ENCODE measurements at regions not wholly inside any gene's neighbourhood (a gene's known extent, or its start where the extent isn't known, plus 50 kb on each side); places are given as distances from the start of the nearest gene placed in this dataset.

DNA sequence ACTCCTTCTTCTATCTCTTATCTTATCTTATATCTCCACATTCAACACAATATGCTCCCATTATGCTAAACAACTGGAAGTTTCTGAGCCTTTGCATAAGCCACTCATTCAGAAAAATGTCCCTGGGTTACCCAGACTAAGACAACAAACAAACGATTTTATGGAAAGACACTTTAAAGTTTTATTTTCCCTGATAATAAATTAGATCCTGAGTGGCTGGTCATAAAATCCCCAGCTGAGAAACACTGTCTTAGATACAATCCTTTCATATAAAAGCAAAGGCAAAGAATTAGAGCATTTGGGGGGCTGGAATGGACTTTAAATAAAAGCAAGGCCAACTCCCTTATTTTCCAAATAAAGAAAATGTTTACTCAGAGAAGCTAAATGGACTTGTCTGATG lies 322.3 kb downstream of the GBE1 start:
- no peak for DNase-seq

DNA sequence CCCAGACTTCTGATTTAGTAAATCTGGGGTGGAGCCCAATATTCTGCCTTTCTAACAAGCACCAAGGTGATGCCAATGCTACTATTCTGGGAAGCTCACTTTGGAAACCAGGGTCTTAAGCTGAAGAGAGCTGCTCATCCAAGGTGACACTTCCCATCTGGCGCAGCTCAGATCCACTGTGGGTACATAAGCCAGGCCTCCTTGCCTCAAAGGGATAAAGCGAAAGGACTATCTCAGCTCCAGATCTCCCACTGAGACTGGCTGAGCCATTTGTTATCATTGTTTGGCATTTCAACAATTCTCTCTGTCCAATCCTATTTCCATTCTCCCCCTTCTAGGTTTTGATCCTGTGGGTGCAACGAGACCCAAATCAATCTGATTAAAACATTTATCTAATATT lies 323.8 kb downstream of the GBE1 start:
- DNase-seq, result no peak

DNA sequence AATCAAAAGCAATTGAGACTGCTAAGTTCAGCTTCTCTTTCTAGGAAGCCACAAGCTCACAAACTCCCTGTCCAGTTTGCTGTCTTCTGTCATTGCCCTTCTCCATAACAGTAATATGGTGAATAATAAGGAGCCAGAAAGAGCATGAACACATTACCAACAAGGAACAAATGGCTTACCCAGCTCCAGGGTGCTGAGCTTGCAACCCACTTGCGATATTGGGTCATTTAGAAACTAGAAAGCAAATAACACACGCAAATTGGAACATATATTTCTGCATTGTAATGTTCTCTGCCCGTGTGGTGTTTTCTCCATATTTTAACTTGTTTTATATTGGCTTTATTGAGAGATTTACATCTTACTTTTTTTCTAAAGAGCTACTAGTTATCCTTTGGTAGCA lies 325.3 kb downstream of the GBE1 start:
- no peak for DNase-seq

DNA sequence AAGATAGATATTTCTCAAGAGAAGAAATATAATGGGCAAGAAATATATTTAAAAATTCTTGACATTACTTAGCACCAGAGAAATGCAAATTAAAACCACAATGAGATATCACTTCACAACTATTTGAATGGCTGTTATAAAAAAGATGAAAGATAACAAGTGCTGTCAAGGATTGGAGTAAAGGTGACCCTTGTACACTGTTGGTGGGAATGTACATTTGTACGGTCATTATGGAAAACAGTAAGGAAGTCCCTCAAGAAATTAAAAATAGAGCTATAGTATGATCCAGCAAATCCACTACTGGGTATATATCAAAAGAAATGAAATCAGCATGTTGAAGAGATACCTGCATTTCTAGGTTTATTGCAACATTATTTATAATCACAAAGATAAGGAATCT lies 326.4 kb downstream of the GBE1 start:
- DNase-seq, result no peak

DNA sequence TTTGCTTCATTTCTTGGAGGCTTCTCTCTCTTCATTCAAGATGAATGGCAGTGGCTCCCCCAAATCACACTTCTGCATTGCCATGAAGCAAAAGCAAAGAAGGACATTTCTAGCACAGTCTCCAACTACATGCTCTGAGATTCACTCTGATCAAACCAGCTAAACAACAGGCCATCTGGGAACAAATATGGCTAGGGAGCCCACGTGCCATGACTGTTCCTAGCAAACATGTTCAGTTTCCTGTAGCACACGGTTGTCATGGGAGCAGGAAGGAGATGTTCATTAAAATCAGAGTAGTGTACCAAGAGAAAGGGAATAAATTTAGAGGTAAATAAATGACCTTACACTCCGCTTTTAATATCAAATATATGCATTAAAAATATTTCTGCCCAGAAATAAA lies 327.3 kb downstream of the GBE1 start:
- no peak for DNase-seq

DNA sequence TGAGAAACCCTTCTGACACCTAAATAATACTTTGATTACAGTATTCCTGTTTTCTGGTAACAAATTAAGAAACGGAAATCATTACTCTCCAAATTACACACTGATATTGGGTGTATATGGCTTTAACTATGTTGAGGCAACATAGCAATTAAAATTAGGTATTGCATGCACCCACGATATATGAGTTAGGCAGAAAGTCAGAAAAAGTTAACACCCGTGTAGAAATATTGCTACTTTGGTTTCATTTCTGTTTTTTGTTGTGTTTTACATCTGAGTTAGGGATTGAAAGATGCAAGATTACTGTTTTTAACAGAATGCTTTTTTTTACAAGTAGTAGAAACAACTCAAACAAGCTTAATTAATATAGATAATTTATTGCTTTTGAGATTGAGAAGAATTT lies 327.8 kb downstream of the GBE1 start:
- DNase-seq, result no peak

DNA sequence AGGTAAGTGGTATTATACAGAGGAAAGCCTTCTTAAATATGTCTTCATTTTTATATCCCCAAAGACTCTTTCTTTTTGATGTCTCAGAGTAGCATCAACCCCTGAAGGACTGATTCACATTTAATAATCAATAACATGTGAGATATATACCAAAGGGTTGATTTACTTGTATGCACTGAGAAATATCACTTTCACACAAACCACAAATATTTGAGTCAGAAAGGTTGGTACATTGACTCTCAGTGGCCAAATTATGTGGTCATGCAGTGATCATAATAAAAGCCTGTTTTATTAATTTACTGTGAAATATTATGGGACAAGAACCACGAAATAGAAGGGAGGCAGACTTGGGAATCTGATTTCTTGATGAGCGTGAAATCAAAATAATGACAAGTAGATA lies 329.0 kb downstream of the GBE1 start:
- no peak for DNase-seq

DNA sequence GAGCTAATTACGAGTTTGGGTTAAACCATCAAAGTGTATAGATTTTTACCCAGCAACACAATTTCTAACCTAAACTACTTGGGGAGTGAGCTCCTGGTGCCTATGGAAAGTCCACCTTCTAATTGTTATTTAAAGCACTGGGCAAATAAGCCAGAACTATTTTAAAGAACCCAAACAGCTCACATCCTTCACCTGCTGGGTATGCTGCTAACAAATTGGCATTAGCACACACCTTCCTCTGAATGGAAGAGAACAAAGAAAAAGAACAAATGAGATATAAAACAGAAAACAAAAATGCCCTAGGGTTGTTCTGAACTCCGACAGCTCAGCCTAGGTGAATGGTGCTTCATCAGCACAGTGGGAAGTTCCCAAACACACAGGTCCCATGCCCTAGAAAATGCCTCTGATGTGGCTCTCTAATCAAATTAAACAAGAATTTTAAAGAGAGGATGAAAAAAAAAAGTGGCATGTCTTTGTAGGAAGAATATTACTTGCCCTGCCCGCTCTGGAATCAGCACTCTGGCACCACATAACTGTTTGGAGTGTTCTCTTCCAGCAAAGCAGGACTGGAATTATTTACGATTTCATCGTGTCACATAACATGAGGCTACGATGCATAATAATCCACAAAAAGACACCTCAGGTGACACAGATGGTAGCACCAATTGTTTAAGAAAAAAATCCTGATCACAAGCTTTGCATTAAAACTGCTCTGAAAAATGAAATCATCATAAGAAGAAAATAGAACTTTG lies 334.4 kb downstream of the GBE1 start:
- no peak for DNase-seq

DNA sequence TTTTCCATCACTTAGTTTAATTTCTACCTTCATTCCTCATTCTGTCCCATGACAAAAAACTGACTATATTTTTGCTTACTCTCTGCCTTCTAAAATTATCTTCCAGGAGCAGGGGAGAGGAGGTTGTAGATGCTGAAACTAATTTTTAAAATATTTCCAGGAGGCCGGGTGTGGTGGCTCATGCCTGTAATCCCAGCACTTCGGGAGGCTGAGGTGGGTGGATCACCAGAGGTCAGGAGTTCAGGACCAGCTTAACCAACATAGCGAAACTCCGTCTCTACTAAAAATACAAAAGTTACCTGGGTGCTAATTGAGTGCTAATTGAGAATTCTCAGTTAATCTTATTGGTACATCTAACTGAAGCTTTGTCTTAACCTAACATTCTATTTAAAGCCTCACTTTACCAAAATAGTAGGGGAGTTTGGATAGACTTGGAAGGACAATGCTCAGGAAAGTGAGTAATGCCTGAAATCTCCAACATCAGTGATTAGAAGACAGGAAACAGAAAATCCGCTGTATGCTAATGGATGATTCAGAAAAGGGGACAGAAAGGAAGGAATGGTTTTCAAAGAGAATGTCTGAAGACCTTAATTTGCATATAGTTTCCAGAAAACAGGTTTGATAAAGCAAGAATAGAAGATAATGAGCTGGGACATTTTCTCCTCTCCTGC lies 336.1 kb downstream of the GBE1 start:
- DNase-seq, result no peak

DNA sequence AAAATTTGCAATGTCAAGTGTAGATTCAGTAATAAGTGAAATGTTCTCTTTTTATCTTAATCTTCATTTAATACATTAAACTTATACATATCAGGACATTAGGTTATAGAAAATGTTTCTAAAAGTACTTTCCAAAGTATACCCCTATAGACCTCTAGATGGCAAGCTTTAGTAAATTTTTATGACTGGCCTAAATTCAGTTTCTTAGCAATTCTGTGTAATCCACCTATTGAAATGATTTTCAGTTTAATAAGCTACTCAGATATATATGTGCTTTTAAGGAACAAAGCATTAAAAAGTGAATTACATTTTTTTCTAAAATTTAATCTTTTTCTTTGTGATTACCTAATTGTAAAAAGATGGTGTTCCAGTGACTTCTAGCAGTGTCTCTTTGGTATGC lies 342.2 kb downstream of the GBE1 start:
- no peak for DNase-seq

DNA sequence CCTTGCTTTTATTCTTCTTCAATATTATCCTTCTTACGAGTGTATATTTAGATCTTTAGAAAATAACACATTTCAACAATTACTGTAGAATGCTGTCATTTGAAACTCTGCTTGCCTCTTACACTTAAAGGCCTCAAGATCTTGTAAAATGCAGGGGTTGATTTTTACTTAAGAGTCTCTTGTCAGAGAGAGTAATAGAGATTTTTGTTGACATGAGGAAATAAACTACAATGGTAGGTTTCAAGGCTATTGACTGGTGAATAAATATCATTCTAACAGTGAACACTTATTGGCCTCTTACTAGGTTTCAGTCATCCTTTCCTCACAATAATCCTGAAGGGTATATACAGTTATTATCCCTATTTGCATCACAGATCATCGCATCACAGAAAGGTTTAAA lies 344.6 kb downstream of the GBE1 start:
- no peak for DNase-seq

DNA sequence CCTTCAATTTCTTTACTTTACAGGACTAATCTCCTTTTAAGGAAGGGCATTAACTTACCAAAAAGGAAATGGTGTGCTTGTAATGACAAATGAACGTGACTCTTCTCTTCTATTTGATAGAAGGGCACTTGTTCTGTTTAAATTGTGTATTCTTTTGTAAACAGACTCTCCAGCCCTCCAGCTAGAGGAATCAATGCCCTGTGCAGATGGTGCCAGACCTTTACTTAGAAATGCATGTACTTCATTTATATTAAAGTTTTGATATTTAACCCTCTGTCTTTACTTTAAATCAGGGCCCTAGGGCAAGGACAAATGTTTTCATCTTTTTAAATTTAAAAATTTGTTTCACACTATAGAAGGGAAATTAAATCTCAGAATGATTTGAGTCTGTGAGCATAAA lies 355.1 kb downstream of the GBE1 start:
- DNase-seq, result no peak

DNA sequence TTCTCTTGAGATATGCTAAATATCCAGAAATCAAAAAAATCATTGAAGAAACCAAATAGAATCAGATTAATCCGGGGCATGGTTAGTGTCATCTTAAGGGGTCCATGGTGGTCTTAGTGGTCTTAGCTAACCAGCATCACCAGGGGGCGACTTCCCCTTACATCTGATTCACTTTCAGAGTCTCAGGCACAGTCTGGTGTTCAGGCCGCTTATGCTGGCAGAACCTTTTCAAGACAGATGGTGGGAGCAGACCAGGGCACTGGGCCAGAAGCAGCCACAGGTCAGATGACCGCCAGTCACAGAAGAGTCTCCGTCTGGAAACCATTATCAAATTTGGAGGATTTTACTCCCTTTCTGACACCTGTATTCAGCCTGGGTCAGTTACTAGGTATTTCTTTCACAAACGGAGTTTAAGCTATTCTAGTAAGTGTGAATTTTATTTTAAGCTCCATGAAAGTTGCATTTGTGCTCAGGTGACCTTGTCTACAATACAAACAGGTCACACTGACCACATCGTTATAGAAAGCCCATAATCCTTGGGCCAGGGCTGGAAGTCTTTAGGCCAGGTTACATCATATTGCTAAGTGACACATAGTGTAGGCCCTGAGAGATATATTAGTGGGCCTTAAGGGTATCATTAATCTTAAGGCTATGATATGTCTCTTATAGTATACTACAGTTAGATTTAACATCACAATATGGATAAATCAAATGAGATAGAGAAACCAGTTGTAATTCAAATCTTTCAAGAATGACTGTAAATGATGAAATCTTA lies 365.5 kb downstream of the GBE1 start:
- DNase-seq, result no peak

DNA sequence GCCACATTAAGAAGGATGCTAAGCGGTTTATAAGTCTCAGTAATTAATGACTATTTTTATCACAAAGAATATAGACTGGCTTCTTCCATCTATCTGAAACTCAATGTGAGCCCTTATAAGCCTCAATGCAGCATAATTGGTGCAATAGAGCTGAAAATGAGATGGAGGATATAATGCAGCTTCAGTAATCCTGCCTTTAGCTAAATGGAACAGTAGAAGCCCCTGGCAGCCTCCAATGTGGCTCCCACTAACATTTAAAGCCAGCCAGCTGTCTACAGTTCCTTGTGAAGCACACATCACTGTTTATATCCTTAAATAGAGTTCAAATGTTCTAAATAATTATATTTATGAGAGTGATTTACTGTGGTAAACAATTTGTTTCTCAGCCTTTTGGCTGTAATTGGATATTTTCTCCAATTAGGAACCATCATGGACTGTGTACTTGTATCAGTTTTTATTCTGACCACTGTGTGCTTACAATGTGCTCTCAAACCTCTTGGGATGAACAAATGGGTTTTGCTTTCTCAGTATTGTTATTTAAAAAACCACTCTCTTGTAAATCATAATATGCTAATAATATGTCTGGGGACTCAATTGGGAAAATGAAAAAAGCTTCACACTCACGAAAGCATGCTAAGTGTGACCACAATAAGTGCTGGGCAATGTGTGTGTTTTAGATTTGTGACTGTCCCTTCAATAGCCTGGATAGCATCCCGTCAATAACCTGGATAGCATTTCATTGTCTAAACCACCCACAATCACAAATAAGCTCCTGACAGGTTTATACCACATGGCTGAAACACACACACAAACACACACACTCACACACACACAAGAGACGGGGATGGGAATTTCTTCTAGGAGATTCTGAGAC lies 366.6 kb downstream of the GBE1 start:
- no peak for DNase-seq

DNA sequence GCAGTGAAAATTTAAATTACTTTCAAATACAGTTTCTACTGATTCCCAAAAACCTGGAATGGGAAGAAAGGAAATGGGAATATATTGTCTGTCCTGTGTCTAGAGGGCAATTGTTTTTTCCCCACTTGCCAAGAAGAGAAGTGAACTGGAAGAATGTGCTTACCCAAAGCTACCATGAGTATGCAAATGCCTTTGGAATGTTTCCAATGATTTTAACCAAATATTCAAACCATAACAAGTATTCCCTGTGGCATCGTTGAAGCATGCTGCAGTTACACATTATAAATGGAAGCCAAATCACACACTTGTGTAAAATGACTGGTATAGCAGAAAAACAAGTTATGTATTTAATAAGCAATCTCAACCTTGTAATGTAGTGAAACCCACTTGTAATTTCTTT lies 368.2 kb downstream of the GBE1 start:
- no peak for DNase-seq

DNA sequence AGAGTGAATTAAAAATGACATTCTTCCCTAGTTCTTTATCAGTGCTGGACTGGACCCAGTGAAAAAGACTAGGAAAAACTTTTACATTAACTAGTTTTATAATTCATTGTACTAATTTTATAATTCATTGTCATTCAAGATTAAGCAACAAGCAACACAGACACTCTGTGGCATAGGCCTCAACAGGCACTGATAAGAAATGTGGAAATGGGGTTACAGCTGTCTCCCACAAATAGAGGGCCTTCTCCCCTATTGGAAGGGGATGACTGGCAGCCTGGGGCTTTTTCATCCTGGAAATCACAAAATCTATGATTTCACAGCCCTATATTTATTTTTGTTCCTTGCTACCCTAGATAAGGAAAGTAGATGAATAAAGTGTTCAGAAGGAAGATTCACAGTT lies 370.6 kb downstream of the GBE1 start:
- DNase-seq, result no peak

DNA sequence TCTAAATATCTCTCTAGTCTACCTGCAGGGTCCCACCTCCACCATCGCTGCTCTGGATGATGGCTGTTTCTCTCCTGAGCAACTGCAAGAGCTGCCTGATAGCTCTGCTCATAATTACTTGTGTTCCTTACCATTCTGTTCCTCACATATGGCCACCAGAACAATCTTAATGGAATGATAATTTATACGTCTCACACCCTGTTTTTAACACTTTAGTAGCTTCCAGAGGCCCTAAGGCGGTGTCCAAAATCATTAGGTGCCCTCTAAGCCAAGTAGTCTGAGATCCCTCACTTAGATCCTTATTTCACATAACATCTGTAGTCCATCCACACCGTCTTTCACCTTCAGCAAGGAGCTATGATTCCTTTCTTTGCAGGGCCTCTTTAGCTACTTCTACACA lies 373.3 kb downstream of the GBE1 start:
- DNase-seq, result no peak

DNA sequence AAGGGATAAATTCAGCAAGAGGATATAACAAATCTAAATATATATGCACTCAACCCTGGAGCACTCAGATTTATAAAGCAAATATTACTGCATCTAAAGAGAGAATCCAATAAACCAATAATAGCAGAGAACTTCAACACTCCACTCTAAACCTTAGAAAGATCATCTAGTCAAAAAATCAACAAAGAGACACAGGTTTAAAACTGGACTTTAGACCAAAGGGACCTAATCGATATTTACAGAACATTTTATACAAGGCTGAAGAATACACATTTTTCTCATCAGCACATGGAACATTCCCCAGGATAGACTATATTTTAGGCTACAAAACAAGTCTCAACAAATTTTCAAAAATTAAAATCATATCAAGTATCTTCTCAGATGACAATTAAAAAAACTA lies 379.0 kb downstream of the GBE1 start:
- no peak for DNase-seq

DNA sequence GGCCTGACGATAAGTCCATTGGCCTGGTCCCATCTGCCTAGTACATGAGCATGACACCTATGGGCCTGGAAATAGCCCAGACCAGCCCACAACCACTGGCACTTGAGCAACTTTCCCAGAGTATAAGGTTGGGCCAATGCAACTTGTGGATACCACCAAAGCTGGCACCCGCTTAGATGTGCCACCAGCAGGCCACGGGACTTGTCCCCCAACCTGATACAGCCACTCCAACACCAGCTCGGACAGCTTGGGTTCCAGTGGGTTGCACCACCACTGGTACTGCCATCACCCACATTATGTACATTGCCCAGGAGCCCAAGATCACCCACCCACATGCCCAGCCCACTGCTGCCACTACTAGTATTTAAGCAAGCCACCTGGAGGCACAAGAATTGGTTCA lies 381.2 kb downstream of the GBE1 start:
- DNase-seq, result no peak

DNA sequence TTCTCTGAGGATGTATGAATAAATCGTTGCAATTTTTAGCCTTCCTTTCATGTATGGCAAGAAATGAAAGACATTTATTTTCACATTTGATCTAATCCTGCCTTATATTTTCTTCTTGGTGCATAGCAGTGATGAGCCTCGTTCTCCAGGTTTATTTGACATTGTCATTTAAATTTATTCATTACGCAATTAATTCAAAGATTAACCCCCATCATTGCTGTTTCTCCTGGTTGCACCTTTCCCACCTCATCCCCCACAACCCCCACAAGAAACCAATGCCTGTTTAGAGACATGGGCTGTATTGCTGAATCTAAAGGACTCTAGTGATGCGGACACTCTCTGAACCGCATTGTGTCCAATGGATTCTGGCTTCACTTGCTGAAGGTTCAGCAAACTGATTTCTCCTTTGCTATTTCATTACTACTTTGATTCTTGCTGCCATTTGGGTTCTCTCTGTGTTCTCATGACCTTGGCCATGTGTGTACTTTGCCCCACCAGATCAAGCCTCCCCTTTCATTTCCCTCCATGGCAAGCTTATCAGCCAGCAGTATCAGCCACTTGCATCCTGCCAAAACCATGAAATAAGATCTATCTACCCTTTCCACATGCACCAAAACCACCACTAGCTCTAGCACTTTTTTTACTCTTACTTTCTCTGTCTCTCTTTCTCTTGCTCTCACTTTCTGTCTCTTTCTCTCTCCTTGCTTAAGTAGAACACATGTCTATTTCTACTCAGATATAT lies 382.7 kb downstream of the GBE1 start:
- no peak for DNase-seq

DNA sequence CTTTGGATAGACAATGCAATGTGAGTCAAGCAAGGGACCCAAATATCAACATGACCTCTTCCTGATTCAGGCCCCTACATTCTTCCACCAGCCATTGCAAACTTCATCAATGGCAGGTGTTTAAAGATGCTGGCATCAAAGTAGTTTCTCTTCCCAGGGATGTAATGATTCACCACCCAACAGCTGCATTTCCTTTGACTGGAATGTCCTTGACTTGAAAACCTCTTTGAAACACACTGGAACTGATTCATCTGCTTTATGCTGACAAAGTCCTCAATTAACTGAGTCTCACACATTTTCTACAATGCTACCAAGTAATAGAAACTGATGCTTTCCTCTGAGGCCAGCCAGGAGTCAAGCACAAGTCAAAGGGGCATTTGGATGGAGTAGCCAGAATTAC lies 385.5 kb downstream of the GBE1 start:
- DNase-seq, result no peak

DNA sequence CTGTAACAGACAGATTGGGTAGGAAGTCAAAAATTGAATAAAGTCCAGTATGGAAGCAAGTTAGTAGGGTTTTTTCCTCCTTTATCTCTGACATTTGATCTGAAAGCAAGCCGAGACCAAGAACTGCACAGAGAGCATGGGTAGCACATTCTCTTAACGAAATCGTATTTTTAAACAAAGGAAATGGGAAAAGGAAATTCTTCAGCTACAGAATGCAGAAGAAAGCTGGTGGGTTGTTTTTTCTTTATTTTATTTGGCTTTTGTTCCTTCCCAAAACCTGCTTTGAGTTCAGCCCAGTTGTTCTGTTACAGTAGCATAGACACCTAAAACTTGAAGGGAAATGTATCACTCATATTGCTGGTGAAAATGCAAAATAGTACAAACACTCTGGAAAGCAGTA lies 397.0 kb downstream of the GBE1 start:
- no peak for DNase-seq

DNA sequence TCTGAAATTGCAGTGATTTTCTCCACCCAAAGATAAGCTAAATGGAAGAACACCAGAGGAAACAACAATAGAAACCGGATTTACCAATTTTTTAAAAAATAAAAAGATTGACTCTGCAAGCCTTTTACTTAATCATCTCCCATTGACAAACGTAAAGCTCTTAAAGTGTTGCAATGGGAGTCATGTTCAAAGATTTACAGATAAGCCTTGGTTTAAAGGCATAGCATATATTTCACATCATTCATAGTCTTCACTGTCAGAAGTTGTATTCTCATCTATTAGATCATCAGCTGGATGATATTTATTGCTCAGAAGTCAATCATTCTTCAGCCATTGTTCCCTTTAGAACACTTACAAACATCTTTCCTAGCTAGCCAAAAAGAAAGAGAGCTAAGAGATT lies 397.6 kb downstream of the GBE1 start:
- DNase-seq, result no peak
